Right lobe of liver (tissue), 4 donors: ENCODE measurements at regions not wholly inside any gene's neighbourhood (a gene's known extent, or its start where the extent isn't known, plus 50 kb on each side); places are given as distances from the start of the nearest gene placed in this dataset.

Source experiments
- POLR2A ChIP-seq: fragments of 450-650 bp; IDR thresholded peaks from one replicate; pipeline ENCODE4 v1.6.1; 2017; ENCODE audit warnings: antibody characterized with exemption, mild to moderate bottlenecking
- TF ChIP-seq, protein P1 (sequence below), 4 donors: fragments of 200-600 bp in 3 of 4; fragments of 450-650 bp in 1 of 4; IDR thresholded peaks; one replicate each; pipeline versions ENCODE4 v1.5.1 to v1.8.0; 2016 to 2022; ENCODE audit warnings: antibody characterized with exemption in 4 of 4, mild to moderate bottlenecking in 2 of 4
- donor health status: DM: no; HTN: no; CAD: no.
- donor health status: DM: no; HTN: no; CAD: no.
- donor health status: DM: no; HTN: yes; CAD: no.

DNA sequence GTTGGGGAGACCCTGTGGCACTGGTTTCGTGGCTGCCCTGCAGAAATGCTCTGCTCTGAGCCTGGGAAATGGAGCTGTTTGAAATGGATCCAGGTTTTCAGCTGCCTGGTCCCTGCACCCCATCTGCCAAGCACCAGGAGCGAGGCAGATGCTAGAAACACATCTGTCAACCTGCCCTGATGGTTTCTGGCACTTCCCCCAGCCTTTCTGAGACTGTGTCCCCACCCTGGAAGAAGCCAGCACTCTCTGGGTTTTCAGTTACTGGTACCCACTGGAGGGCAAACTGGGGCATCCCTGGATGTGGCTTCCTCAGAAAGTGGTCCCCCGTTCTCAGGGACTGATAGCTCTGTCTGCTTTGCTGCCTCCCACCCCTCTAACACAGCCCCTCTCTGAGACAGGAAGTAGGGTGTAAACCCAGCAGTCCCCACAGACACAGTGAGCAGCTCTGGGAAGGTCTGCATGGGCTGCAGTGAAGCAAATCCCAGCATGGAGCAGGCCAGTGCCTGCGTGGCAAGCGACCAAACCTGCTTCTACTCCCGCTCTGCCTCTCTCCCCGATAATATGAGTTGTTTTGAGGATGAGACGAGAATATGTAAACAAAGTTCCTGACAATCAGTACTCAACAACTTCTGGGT, 54.2 kb upstream of the MAFB start:
- TF ChIP-seq, protein P1, sequence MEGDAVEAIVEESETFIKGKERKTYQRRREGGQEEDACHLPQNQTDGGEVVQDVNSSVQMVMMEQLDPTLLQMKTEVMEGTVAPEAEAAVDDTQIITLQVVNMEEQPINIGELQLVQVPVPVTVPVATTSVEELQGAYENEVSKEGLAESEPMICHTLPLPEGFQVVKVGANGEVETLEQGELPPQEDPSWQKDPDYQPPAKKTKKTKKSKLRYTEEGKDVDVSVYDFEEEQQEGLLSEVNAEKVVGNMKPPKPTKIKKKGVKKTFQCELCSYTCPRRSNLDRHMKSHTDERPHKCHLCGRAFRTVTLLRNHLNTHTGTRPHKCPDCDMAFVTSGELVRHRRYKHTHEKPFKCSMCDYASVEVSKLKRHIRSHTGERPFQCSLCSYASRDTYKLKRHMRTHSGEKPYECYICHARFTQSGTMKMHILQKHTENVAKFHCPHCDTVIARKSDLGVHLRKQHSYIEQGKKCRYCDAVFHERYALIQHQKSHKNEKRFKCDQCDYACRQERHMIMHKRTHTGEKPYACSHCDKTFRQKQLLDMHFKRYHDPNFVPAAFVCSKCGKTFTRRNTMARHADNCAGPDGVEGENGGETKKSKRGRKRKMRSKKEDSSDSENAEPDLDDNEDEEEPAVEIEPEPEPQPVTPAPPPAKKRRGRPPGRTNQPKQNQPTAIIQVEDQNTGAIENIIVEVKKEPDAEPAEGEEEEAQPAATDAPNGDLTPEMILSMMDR (IDR thresholded peaks at IDR 0.05) = no peak
- no peak for TF ChIP-seq POLR2A
